WERI-Rb-1 (cell line): ENCODE measurements at regions not wholly inside any gene's neighbourhood (a gene's known extent, or its start where the extent isn't known, plus 50 kb on each side); places are given as distances from the start of the nearest gene placed in this dataset.

Source experiments
- DNase-seq: peaks from one replicate; pipeline ENCODE4 v3.0.0-alpha.2; 2020
- H3K27ac ChIP-seq: fragments of 250-450 bp; sonication (Bioruptor Pico); 2 replicates; pipeline ENCODE4 v1.5.1; 2020; ENCODE audit warnings: mild to moderate bottlenecking, moderate library complexity
- H3K27me3 ChIP-seq: fragments of 250-450 bp; sonication (Bioruptor Pico); 2 replicates; pipeline ENCODE4 v1.5.1; 2021; ENCODE audit warnings: mild to moderate bottlenecking, low read depth, moderate library complexity; ENCODE audit not compliant: insufficient read depth, severe bottlenecking
- H3K36me3 ChIP-seq: fragments of 250-450 bp; sonication (Bioruptor Pico); 2 replicates; pipeline ENCODE4 v1.5.1; 2020; ENCODE audit warnings: mild to moderate bottlenecking, moderate library complexity
- H3K4me3 ChIP-seq: 2 replicates; pipeline ENCODE4 v1.5.1; 2011; ENCODE audit warnings: low read depth, mild to moderate bottlenecking, control low read depth, low read length
- H3K9me3 ChIP-seq: fragments of 250-450 bp; sonication (Bioruptor Pico); 2 replicates; pipeline ENCODE4 v1.5.1; 2021; ENCODE audit warnings: mild to moderate bottlenecking, moderate library complexity; ENCODE audit not compliant: severe bottlenecking
- TF ChIP-seq, protein P1 (sequence below): IDR thresholded peaks from 2 replicates; pipeline ENCODE4 v1.5.1; 2011; ENCODE audit warnings: low read depth, mild to moderate bottlenecking, control low read depth, inconsistent platforms, low read length

GRCh38 chr9:79301551-79302391, 270.0 kb upstream of the TLE4 start:
- peak; percentile 33 for DNase-seq
- no peak overlapping the region for H3K27ac ChIP-seq
- H3K4me3 ChIP-seq, result no peak overlapping the region
- TF ChIP-seq, protein P1, sequence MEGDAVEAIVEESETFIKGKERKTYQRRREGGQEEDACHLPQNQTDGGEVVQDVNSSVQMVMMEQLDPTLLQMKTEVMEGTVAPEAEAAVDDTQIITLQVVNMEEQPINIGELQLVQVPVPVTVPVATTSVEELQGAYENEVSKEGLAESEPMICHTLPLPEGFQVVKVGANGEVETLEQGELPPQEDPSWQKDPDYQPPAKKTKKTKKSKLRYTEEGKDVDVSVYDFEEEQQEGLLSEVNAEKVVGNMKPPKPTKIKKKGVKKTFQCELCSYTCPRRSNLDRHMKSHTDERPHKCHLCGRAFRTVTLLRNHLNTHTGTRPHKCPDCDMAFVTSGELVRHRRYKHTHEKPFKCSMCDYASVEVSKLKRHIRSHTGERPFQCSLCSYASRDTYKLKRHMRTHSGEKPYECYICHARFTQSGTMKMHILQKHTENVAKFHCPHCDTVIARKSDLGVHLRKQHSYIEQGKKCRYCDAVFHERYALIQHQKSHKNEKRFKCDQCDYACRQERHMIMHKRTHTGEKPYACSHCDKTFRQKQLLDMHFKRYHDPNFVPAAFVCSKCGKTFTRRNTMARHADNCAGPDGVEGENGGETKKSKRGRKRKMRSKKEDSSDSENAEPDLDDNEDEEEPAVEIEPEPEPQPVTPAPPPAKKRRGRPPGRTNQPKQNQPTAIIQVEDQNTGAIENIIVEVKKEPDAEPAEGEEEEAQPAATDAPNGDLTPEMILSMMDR, result no peak
- H3K27me3 ChIP-seq, result no peaks in the 10 kb centered on the region
- no peaks in the 10 kb centered on the region for H3K36me3 ChIP-seq
- no peaks in the 10 kb centered on the region for H3K9me3 ChIP-seq

GRCh38 chr9:79302569-79302968, 269.2 kb upstream of the TLE4 start:
- H3K4me3 ChIP-seq, result no peak overlapping the region
- H3K27me3 ChIP-seq, result no peaks in the 10 kb centered on the region
- H3K9me3 ChIP-seq, result no peaks in the 10 kb centered on the region
- no peaks in the 10 kb centered on the region for H3K36me3 ChIP-seq
- TF ChIP-seq, protein P1, result no peak
- H3K27ac ChIP-seq, result no peak overlapping the region
- no peak for DNase-seq

- H3K27ac ChIP-seq, result no peak overlapping the region
- H3K4me3 ChIP-seq, result no peak overlapping the region
- TF ChIP-seq, protein P1, result no peak
- no peaks in the 10 kb centered on the region for H3K27me3 ChIP-seq
- H3K36me3 ChIP-seq, result no peaks in the 10 kb centered on the region
- no peak for DNase-seq
- no peaks in the 10 kb centered on the region for H3K9me3 ChIP-seq
Observed at GRCh38 chr9:79308012-79308411, 263.8 kb upstream of the TLE4 start.

DNA sequence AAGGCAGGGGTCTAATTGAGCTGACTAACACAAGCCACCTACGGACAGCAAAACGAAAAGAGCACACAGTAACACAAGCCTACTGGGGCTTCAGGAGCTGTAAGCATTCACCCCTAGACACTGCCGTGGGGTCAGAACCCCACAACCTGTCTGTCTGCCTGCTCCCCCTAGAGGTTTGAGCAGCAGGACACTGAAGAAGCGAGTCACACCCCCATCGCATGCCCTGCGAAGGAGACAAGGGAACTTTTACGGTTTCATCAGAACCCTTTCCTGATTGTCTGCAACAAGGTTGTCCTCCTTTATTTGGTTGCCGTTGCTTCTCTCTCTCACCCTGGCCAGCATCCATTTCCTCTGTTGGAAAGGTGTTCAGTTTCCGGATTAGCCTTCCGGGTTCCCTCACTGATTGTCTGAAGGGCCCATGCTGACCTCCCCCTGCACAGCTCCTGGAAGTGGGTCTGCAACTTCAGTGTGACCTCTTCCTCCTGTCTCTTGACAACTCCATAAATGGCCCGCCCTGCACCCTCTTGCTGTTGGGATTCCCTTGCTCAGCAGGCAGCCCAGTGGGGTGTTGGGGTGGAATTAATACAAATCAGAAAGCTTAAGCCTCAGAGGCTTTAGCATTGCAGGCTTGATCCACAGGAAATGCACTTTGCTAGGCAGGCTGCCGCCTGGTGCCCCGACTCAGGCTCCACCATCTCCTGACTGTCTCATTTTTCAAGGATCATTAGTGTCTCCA, 258.9 kb upstream of the TLE4 start:
- H3K27ac ChIP-seq, result no peak overlapping the region
- TF ChIP-seq, protein P1, result peak; percentile 45
- DNase-seq, result peak; percentile 79
- no peaks in the 10 kb centered on the region for H3K36me3 ChIP-seq
- no peak overlapping the region for H3K4me3 ChIP-seq
- no peaks in the 10 kb centered on the region for H3K9me3 ChIP-seq
- H3K27me3 ChIP-seq, result no peaks in the 10 kb centered on the region

DNA sequence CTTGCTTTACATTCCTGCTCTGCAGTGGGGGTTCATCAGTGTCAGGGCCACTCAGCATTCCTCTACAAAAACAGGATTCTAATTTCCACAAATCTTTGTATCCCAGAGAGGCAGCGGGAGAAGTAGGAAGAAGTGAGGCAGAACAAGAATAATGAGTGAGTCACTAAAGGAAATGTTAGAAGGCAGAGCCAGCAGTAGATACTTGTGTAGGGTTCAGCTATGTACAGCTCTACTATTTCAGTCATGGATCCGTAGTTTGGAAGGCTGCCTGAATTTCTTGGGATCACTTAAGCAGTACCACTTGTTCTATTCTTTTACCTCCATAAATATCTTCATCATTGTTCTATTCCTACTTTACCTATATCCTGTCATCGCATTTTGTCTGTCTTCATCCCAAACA, 246.3 kb upstream of the TLE4 start:
- H3K9me3 ChIP-seq, result no peaks in the 10 kb centered on the region
- H3K27ac ChIP-seq, result no peak overlapping the region
- TF ChIP-seq, protein P1, result no peak
- no peaks in the 10 kb centered on the region for H3K36me3 ChIP-seq
- H3K4me3 ChIP-seq, result no peak overlapping the region
- no peaks in the 10 kb centered on the region for H3K27me3 ChIP-seq
- DNase-seq, result no peak
